ENCODE measurements at regions not wholly inside any gene's neighbourhood (a gene's known extent, or its start where the extent isn't known, plus 50 kb on each side); places are given as distances from the start of the nearest gene placed in this dataset.

- TF ChIP-seq, protein P1, sequence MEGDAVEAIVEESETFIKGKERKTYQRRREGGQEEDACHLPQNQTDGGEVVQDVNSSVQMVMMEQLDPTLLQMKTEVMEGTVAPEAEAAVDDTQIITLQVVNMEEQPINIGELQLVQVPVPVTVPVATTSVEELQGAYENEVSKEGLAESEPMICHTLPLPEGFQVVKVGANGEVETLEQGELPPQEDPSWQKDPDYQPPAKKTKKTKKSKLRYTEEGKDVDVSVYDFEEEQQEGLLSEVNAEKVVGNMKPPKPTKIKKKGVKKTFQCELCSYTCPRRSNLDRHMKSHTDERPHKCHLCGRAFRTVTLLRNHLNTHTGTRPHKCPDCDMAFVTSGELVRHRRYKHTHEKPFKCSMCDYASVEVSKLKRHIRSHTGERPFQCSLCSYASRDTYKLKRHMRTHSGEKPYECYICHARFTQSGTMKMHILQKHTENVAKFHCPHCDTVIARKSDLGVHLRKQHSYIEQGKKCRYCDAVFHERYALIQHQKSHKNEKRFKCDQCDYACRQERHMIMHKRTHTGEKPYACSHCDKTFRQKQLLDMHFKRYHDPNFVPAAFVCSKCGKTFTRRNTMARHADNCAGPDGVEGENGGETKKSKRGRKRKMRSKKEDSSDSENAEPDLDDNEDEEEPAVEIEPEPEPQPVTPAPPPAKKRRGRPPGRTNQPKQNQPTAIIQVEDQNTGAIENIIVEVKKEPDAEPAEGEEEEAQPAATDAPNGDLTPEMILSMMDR (IDR thresholded peaks at IDR 0.05) = no peak
- no peak for TF ChIP-seq POLR2A (IDR thresholded peaks at IDR 0.05)
Measured at GRCh38 chr15:97077975-97078374, 747.5 kb downstream of the NR2F2 start.

Data from heart left ventricle (tissue), 13 donors.